ENCODE measurements at regions not wholly inside any gene's neighbourhood (a gene's known extent, or its start where the extent isn't known, plus 50 kb on each side); places are given as distances from the start of the nearest gene placed in this dataset.

DNA sequence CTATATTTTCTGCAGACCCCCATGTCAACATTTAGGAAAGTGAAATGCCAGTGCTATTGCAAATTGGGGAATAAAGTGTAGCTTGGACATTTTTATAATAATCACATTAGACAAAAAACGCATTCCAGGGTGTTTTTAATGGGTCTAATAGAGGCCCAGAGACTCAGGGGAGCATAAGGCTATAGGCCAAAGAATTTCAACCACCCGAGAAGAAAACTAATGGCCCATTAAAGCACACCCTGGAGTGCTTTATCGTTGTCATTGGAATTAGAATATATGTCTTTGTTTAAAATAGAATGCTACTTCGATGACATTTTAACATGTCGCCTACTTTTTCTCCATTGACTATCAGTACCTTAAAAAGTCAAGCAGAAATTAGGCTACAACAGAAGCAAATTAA is 414.1 kb upstream of the CDH8 start:
- TF ChIP-seq, protein P1, sequence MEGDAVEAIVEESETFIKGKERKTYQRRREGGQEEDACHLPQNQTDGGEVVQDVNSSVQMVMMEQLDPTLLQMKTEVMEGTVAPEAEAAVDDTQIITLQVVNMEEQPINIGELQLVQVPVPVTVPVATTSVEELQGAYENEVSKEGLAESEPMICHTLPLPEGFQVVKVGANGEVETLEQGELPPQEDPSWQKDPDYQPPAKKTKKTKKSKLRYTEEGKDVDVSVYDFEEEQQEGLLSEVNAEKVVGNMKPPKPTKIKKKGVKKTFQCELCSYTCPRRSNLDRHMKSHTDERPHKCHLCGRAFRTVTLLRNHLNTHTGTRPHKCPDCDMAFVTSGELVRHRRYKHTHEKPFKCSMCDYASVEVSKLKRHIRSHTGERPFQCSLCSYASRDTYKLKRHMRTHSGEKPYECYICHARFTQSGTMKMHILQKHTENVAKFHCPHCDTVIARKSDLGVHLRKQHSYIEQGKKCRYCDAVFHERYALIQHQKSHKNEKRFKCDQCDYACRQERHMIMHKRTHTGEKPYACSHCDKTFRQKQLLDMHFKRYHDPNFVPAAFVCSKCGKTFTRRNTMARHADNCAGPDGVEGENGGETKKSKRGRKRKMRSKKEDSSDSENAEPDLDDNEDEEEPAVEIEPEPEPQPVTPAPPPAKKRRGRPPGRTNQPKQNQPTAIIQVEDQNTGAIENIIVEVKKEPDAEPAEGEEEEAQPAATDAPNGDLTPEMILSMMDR (IDR thresholded peaks at IDR 0.05; ENCODE audit: poor library complexity): no peak
- no peak for TF ChIP-seq EZH2phosphoT487 (IDR thresholded peaks at IDR 0.05; ENCODE audit: low read depth, severe bottlenecking, unreplicated experiment)
- no peak for TF ChIP-seq EZH2 (IDR thresholded peaks at IDR 0.05; ENCODE audit: borderline replicate concordance)
